Fibroblast of lung (primary cell): ENCODE measurements at regions not wholly inside any gene's neighbourhood (a gene's known extent, or its start where the extent isn't known, plus 50 kb on each side); places are given as distances from the start of the nearest gene placed in this dataset.

ENCODE experiments used
- DNase-seq, 2 donors: peaks; one replicate each; pipeline versions ENCODE4 v3.0.0 to v3.0.0-alpha.2; 2010; ENCODE audit warnings: low read depth in 2 of 2
- H2AFZ ChIP-seq: 2 replicates; pipeline ENCODE4 v1.5.1; 2012; ENCODE audit warnings: low read length, control low read depth, inconsistent platforms
- H3K27ac ChIP-seq: 2 replicates; pipeline ENCODE4 v1.5.1; 2011; ENCODE audit warnings: low read length, control low read depth; ENCODE audit not compliant: insufficient read depth
- H3K27me3 ChIP-seq: 2 replicates; pipeline ENCODE4 v1.5.1; 2011; ENCODE audit warnings: mild to moderate bottlenecking, low read length; ENCODE audit not compliant: control insufficient read depth, insufficient read depth
- H3K36me3 ChIP-seq: 2 replicates; pipeline ENCODE4 v1.5.1; 2011; ENCODE audit warnings: low read length; ENCODE audit not compliant: control insufficient read depth, insufficient read depth
- H3K4me1 ChIP-seq: 2 replicates; pipeline ENCODE4 v1.5.1; 2011; ENCODE audit warnings: low read length; ENCODE audit not compliant: control insufficient read depth, insufficient read depth; ENCODE audit errors: extremely low read depth
- H3K4me2 ChIP-seq: 2 replicates; pipeline ENCODE4 v1.5.1; 2011; ENCODE audit warnings: low read length, control low read depth; ENCODE audit not compliant: insufficient read depth; ENCODE audit errors: extremely low read depth
- H3K4me3 ChIP-seq, 4 experiments: fragments of 200-600 bp in 1 of 4; sonication (generic) in 1 of 4; replicated peaks in 1 of 4; 2 replicates each; pipeline ENCODE4 v1.5.1; 2011 to 2016; ENCODE audit warnings: low read length in 4 of 4, low read depth in 3 of 4, mild to moderate bottlenecking in 3 of 4, control low read depth in 2 of 4, inconsistent platforms in 1 of 4, mixed read lengths in 1 of 4; ENCODE audit not compliant: insufficient read depth in 1 of 4; ENCODE audit errors: control extremely low read depth in 1 of 4
- H3K79me2 ChIP-seq: 2 replicates; pipeline ENCODE4 v1.5.1; 2012; ENCODE audit warnings: mild to moderate bottlenecking, low read length, inconsistent platforms; ENCODE audit not compliant: control insufficient read depth, insufficient read depth
- H3K9ac ChIP-seq: 2 replicates; pipeline ENCODE4 v1.5.1; 2011; ENCODE audit warnings: mild to moderate bottlenecking, low read length, control low read depth; ENCODE audit not compliant: insufficient read depth
- H3K9me3 ChIP-seq: 2 replicates; pipeline ENCODE4 v1.5.1; 2012; ENCODE audit warnings: low read depth, low read length; ENCODE audit not compliant: control insufficient read depth, insufficient read depth
- H4K20me1 ChIP-seq: 2 replicates; pipeline ENCODE4 v1.5.1; 2011; ENCODE audit warnings: low read length; ENCODE audit not compliant: control insufficient read depth, insufficient read depth; ENCODE audit errors: extremely low read depth
- EZH2 ChIP-seq: IDR thresholded peaks from 2 replicates; pipeline ENCODE4 v1.5.1; 2012; ENCODE audit warnings: low read length, control low read depth, mild to moderate bottlenecking; ENCODE audit errors: missing control alignments
- TF ChIP-seq, protein P1 (sequence below), 2 donors: IDR thresholded peaks in 1 of 2; conservative IDR thresholded peaks in 1 of 2; 1 replicate in 1 of 2; 2 replicates in 1 of 2; pipeline ENCODE4 v1.5.1; 2011 to 2012; ENCODE audit warnings: low read length in 2 of 2, control low read depth in 1 of 2, inconsistent platforms in 1 of 2, low read depth in 1 of 2, mild to moderate bottlenecking in 1 of 2

DNA sequence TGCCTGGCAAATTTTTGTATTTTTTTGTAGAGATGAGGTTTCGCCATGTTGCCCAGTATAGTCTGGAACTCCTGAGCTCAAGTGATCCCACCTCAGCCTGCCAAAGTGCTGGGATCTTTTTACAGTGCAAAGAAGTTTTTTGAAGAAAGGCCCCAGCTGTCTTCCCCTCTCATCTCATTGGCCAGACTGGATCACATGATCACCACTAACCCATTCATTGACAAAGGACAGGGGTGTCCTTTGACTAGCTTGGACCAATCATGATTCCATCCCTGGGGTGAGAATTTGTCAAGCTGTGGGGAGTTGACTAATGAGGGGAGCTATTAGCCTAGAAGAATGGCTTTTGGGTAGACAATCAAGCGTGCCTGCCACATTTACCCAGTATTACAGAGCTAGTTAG lies 232.9 kb upstream of the TANK start:
- Histone ChIP-seq H3K27me3 (no peaks in the 10 kb centered on the region), H3K4me2 (no peak overlapping the region), H3K36me3 (no peaks in the 10 kb centered on the region), H3K79me2 (no peaks in the 10 kb centered on the region), H4K20me1 (no peaks in the 10 kb centered on the region), H3K4me3 (no peak overlapping the region), H2AFZ (no peak overlapping the region), H3K9me3 (no peaks in the 10 kb centered on the region), H3K4me1 (peaks cover 2% of the 10 kb centered on the region), H3K27ac (no peak overlapping the region), H3K9ac (no peak overlapping the region)
- TF ChIP-seq EZH2, result no peak
- TF ChIP-seq, protein P1, sequence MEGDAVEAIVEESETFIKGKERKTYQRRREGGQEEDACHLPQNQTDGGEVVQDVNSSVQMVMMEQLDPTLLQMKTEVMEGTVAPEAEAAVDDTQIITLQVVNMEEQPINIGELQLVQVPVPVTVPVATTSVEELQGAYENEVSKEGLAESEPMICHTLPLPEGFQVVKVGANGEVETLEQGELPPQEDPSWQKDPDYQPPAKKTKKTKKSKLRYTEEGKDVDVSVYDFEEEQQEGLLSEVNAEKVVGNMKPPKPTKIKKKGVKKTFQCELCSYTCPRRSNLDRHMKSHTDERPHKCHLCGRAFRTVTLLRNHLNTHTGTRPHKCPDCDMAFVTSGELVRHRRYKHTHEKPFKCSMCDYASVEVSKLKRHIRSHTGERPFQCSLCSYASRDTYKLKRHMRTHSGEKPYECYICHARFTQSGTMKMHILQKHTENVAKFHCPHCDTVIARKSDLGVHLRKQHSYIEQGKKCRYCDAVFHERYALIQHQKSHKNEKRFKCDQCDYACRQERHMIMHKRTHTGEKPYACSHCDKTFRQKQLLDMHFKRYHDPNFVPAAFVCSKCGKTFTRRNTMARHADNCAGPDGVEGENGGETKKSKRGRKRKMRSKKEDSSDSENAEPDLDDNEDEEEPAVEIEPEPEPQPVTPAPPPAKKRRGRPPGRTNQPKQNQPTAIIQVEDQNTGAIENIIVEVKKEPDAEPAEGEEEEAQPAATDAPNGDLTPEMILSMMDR (conservative IDR thresholded peaks at IDR 0.05 in 1 of 2, IDR thresholded peaks at IDR 0.05 in 1 of 2; ENCODE audit: low read depth in 1 of 2, low read length in 2 of 2), result no peak
- no peak for DNase-seq

DNA sequence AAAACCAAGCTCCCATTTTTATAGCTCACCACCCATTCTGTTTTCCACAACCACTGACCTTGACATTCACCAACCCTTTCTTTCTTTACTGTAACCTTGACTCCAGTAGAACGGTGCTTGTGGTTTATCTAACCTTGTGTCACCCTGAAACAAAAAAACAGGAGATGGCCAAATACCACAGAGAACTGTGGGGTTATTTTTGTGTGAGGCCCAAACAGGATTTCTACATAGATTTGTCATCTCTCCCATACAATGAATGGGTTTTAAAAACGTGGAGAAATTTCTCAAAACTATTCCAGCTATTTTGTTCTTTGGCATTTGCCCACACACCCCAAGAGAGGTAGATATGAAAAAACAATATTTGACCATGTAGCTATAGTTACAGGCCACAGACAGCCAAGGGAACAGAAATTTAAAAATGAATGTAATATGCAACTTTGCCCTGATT lies 231.3 kb upstream of the TANK start:
- no peaks in the 10 kb centered on the region for H3K27me3 ChIP-seq
- TF ChIP-seq, protein P1 (conservative IDR thresholded peaks at IDR 0.05 in 1 of 2, IDR thresholded peaks at IDR 0.05 in 1 of 2; ENCODE audit: low read depth in 1 of 2, low read length in 2 of 2), result no peak
- no peak for TF ChIP-seq EZH2
- H3K9me3 ChIP-seq, result no peaks in the 10 kb centered on the region
- H3K9ac ChIP-seq, result no peak overlapping the region
- H4K20me1 ChIP-seq, result no peaks in the 10 kb centered on the region
- no peak overlapping the region for H2AFZ ChIP-seq
- H3K4me3 ChIP-seq, result no peak overlapping the region
- no peaks in the 10 kb centered on the region for H3K79me2 ChIP-seq
- H3K36me3 ChIP-seq, result no peaks in the 10 kb centered on the region
- no peak overlapping the region for H3K27ac ChIP-seq
- DNase-seq, result peak in 1 of 2 donors; percentile 80
- H3K4me2 ChIP-seq, result peak overlapping the region; percentile 10
- H3K4me1 ChIP-seq, result peaks cover 7% of the 10 kb centered on the region

DNA sequence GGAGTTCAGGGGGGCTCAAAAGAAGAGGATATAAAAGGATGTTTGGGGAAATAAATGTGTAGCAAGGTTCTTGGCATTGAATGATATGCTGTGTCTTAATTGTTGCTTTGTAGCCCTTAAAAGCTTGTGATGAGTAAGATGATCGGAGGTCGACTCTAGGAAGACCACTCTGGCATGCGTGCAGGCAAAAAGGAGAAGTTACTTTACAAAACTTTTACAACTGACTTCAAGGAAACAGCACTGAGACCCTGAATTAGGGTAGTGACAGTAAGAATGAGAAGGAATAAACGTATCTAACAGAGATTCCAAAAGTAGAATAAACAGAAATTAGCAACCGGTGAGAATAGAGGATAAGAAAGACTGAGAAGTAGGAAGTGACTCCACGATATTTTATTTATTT lies 228.7 kb upstream of the TANK start:
- DNase-seq, result no peak
- no peak overlapping the region for H3K4me3 ChIP-seq

More for the DNA sequence above, 228.7 kb upstream of the TANK start:
- no peaks in the 10 kb centered on the region for H3K36me3 ChIP-seq
- no peak overlapping the region for H3K4me2 ChIP-seq
- H3K79me2 ChIP-seq, result no peaks in the 10 kb centered on the region
- no peak overlapping the region for H3K9ac ChIP-seq
- H3K9me3 ChIP-seq, result no peaks in the 10 kb centered on the region
- H3K27me3 ChIP-seq, result no peaks in the 10 kb centered on the region
- no peak overlapping the region for H3K27ac ChIP-seq
- TF ChIP-seq, protein P1 (conservative IDR thresholded peaks at IDR 0.05 in 1 of 2, IDR thresholded peaks at IDR 0.05 in 1 of 2; ENCODE audit: low read depth in 1 of 2, low read length in 2 of 2), result no peak
- TF ChIP-seq EZH2, result no peak
- peaks cover 7% of the 10 kb centered on the region for H3K4me1 ChIP-seq
- no peak overlapping the region for H2AFZ ChIP-seq
- H4K20me1 ChIP-seq, result no peaks in the 10 kb centered on the region
